Effector memory CD4-positive, alpha-beta T cell (primary cell): ENCODE measurements at regions not wholly inside any gene's neighbourhood (a gene's known extent, or its start where the extent isn't known, plus 50 kb on each side); places are given as distances from the start of the nearest gene placed in this dataset.
"Not testable (repeated sequence)": the region's sequence is repeated elsewhere in the genome, so short reads cannot be mapped to it uniquely, and the experiment has no call there.

ENCODE experiments used
- DNase-seq, 3 donors: peaks; one replicate each; pipeline ENCODE4 v3.0.0-alpha.2; 2020
- H3K27ac ChIP-seq: 2 replicates; pipeline ENCODE4 v1.7.0; 2013; ENCODE audit warnings: mild to moderate bottlenecking, low read length, moderate library complexity; ENCODE audit not compliant: insufficient read depth, poor library complexity, severe bottlenecking
- H3K27me3 ChIP-seq: replicated peaks from 2 replicates; pipeline ENCODE4 v1.7.0; 2013; ENCODE audit warnings: mild to moderate bottlenecking, low read length; ENCODE audit not compliant: insufficient read depth, control insufficient read depth, poor library complexity, severe bottlenecking
- H3K36me3 ChIP-seq: 2 replicates; pipeline ENCODE4 v1.7.0; 2013; ENCODE audit warnings: mild to moderate bottlenecking, low read length, moderate library complexity; ENCODE audit not compliant: control insufficient read depth, insufficient read depth
- H3K4me1 ChIP-seq: 2 replicates; pipeline ENCODE4 v1.7.0; 2013; ENCODE audit warnings: low read length, mild to moderate bottlenecking; ENCODE audit not compliant: control insufficient read depth, insufficient read depth, poor library complexity, severe bottlenecking
- H3K4me3 ChIP-seq: 2 replicates; pipeline ENCODE4 v1.7.0; 2013; ENCODE audit warnings: low read length, low read depth, mild to moderate bottlenecking; ENCODE audit not compliant: insufficient read depth, poor library complexity, severe bottlenecking
- H3K9me3 ChIP-seq: 2 replicates; pipeline ENCODE4 v1.7.0; 2013; ENCODE audit warnings: mild to moderate bottlenecking, low read length, moderate library complexity; ENCODE audit not compliant: control insufficient read depth

DNA sequence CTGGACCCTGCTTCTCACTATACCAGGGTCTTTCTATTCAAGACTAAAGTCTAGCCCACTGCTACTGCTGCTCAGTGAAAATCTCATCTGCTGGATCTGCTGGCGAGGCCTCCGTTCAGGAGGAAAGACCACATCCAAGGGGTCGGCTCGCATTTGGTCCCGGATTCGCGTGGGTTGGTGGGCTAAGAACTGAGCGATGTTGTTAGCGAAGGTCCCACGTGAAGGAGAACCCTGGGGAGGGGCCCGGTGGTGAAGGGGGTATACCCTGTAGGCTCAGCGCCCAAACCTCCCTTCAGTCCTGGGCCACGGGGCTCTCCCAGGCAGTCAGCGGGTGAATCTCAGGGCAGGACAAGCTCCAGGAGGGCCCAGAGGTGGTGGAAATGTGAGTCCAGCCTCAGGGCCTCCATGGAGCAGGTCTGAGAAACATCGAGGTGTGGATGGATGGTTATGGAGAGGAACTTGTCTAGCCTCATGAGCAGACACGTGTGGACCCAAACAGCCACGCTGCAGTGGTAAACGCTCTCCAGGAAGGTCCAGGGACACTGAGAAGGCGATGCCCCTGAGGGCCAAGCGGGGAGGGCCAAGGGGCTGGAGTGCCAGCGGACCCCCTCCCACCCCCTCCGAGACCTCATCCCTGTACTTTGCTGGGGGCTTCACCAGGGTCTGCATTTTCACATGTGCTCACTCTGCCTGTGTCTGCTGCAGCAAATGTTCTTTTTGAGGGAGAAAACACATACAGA lies 152.3 kb downstream of the CTTN start:
- no peaks in the 10 kb centered on the region for H3K27me3 ChIP-seq
- DNase-seq = no peak
- H3K9me3 ChIP-seq = no peaks in the 10 kb centered on the region
- no peak overlapping the region for H3K27ac ChIP-seq
- no peaks in the 10 kb centered on the region for H3K4me1 ChIP-seq
- H3K4me3 ChIP-seq = no peak overlapping the region
- no peaks in the 10 kb centered on the region for H3K36me3 ChIP-seq

DNA sequence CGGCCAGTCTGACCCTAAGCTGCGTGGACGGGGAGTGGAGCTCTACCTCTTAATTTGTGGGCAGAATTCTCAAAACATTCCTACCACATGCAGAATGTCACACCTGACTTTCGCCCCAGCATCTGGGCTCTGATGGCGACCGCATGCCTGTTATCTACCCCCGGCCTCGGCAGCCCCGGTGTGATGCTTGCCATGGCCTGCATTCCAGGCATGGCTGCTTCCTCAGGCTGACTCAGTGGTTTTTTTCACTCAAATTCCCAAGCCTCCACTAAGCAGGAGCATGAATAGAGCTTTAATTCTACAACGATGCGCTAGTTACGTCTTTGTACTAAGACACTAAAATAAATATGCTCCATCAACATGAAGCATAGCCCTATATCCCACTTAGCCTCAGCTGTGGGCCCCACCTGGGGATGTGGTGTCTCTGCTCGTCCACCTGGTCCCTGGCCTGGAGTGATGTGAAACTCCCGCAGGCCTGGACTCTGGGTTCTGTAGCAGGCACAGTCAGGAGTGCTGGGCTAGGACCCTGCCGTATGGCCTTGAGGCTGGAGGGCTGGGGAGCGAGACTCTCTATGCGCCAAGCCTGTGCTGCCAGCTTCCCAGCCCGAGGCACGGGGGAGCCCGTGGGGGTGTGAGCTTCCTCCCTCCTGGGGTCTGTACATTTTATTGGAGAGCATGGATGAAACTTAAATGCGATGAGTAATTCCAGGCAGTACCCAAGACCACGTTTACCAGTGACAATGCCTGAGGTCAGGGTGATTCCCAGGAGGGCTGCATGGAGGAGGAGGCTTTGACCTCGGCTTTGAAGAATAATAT lies 153.2 kb downstream of the CTTN start:
- Histone ChIP-seq H3K27me3 (no peaks in the 10 kb centered on the region), H3K9me3 (no peaks in the 10 kb centered on the region), H3K36me3 (no peaks in the 10 kb centered on the region), H3K27ac (no peak overlapping the region), H3K4me1 (no peaks in the 10 kb centered on the region), H3K4me3 (no peak overlapping the region)
- DNase-seq = no peak

DNA sequence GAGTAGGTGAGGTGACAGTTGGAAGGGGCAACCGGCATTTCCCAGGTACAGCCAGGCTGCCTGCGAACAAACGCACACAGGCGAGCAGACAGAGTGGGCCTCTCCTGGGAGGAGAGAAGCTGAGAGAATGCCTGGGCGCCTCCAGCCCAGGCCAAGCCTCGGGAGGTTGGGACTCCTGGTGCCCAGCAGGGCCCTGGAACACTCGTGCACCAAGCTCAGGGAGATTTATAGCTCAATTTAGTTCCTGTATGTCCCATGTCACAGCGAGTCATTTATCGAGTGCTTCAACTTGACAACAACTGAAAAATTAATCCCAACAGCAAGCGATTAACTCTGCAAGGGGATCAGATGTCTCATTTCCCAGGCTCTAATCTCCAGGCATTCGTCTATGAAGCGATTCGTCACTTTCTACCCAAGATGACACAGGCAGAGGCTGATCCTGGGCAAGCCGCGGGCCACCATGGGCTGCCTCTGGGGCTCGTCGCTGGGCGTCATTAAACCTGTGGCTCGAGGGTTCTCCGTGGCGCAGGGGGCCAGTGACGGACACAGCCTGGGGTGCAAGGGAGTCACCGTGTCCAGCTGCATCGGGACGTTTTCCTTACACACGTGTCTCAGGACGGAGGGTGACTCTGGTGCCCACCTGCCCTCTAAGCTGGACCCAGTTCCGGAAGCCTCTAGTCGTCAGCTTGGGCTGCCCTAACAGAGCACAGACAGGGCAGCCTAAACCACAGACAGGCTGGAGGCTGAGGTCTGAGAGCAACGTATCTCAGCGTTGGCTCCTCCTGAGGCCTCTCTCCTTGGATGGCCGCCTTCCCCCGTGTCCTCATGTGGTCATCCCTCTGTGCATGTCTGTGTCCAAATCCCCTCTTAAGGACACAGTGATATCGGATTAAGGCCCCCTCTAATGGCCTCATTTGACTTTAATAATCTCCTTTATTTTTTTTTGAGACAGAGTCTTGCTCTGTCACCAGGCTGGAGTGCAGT lies 154.1 kb downstream of the CTTN start:
- Histone ChIP-seq H3K9me3 (no peaks in the 10 kb centered on the region), H3K36me3 (no peaks in the 10 kb centered on the region), H3K4me1 (no peaks in the 10 kb centered on the region), H3K27ac (no peak overlapping the region), H3K4me3 (no peak overlapping the region), H3K27me3 (no peaks in the 10 kb centered on the region)
- DNase-seq = no peak

DNA sequence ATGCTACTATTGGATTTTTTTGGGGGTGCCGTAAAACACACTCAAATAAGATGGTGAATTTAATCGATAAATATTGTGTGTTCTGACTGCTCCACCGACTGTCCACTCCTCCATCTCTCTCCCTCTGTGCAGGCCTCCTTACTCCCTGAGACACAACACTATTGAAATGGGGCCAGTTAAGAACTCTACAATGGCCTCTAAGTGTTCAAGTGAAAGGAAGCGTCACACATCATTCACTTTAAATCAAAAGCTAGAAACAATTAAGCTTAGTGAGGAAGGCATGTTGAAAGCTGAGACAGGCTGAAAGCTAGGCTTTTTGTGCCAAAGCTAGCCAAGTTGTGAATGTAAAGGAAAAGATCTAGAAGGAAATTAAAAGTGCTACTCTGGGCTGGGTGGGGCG lies 156.7 kb downstream of the CTTN start:
- DNase-seq = no peak
- no peaks in the 10 kb centered on the region for H3K27me3 ChIP-seq
- H3K9me3 ChIP-seq = no peaks in the 10 kb centered on the region
- no peaks in the 10 kb centered on the region for H3K4me1 ChIP-seq
- H3K4me3 ChIP-seq = no peak overlapping the region
- no peaks in the 10 kb centered on the region for H3K36me3 ChIP-seq
- H3K27ac ChIP-seq = no peak overlapping the region

DNA sequence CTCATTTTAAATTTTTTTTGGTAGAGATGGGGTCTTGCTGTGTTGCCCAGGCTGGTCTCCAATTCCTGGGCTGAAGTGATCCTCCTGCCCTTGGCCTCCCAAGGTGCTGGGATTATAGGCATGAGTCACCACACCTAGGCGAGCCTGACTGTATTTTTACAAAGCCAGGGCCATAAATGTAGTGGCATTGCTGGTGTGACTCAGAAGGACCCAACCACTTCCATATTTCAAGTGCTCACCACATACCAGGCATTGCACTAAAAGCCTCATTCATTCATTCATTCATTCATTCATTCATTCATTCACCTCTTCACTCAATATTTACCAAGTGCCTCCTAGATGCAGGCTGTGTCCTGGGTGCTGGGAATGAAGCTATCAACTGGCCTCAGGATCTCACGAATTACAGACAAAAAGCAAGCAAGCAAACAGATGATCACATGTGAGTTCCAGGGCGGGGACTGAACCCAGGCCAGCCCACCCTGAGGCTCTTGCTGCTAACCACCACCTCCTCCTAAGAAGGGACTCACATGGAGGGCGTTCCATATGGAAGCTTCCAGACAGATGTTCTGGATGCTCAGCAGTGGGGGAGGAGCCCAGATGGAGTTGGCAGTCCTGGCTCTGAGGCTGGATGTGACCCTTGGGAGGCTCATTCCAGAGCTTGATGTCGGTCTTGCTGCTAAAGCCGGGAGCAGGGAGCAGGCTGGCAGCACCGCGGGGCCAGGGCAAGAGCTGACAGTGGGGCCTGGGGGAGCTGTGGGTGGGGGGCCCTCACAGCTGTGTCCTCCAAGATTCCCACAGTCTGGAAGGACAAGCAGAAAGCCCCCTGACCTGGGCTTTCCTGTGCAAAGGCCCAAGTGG lies 158.8 kb downstream of the CTTN start:
- Histone ChIP-seq H3K27me3 (no peaks in the 10 kb centered on the region), H3K27ac (no peak overlapping the region), H3K36me3 (no peaks in the 10 kb centered on the region), H3K4me1 (no peaks in the 10 kb centered on the region), H3K4me3 (no peak overlapping the region), H3K9me3 (no peaks in the 10 kb centered on the region)
- DNase-seq = no peak

DNA sequence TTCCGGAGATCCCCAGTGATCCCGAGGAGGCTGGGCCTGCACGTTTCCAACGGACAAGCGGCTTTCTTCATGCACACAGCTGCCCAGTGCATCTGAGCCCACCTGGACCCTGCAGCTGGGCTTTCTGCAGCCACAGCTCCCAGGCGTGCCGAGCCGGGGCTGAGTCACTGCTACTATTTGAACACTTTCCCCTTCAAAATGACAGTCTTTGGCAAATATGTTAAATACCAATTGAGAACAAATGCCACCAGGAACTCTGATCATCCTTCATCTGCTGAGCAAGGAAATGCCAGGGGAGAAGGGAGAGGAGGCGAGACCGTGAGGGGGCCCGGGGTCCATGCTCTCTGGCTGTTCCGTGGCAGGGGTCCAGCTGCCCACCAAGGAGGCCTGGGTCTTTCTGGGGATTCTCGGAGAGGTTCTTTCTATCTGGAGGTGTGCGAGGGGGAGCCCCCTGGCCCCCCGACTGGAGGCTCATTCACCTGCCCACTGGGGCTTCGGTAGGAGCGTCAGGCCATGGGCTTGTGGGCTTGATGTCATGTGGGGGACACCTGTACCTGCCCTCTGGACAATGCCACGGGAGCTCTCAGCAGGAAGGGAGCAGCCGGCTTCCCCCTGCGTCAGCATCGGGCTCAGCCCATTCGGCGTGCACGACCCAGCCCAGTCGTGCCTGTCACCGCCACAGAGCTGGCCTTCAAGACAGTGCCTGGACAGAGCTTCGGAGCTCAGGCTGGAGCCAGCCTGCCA lies 159.6 kb downstream of the CTTN start:
- no peak for DNase-seq
- H3K27me3 ChIP-seq = no peaks in the 10 kb centered on the region
- H3K36me3 ChIP-seq = no peaks in the 10 kb centered on the region
- no peaks in the 10 kb centered on the region for H3K4me1 ChIP-seq
- no peak overlapping the region for H3K4me3 ChIP-seq
- no peaks in the 10 kb centered on the region for H3K9me3 ChIP-seq
- no peak overlapping the region for H3K27ac ChIP-seq

DNA sequence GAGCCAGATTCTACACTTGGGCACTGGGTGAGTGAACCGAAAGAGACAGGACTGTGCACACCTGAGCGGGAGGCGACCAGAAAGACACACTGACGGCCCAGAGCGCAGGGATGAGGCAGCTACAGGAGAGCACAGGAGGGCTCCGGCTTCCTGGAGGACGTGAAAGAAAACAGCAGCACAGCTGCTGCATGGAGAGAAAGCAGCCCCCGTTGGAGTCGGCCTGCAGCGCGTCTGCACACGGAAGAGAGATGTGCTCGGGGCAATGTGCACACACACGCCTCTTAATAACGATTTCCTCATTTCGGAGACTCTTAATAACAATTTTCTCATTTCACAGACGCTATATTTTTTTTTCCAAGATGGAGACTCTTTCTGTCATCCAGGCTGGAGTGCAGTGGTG lies 160.4 kb downstream of the CTTN start:
- Histone ChIP-seq H3K27me3 (no peaks in the 10 kb centered on the region), H3K9me3 (no peaks in the 10 kb centered on the region), H3K4me1 (no peaks in the 10 kb centered on the region), H3K27ac (no peak overlapping the region), H3K36me3 (no peaks in the 10 kb centered on the region), H3K4me3 (no peak overlapping the region)
- no peak for DNase-seq

DNA sequence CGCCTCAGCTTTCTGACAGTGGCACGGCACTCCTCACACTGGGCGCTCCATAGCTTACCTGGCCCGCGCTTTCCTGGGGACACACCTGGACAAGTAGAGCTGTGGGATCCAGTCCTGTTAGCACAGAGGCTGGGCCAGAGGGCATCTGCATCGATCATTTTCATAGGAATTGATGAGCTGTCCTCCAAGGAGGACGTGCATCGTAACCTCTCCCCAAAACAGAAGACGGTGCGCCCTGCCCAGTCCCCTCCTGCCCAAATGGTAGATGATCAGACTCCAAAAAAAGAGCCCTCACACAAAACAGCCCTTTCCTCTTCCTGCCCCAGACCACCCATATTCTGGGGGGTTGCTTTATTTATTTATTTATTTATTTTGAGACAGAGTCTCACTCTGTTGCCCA lies 161.2 kb downstream of the CTTN start:
- H3K4me3 ChIP-seq = no peak overlapping the region
- H3K27ac ChIP-seq = no peak overlapping the region
- no peaks in the 10 kb centered on the region for H3K36me3 ChIP-seq
- no peaks in the 10 kb centered on the region for H3K4me1 ChIP-seq
- DNase-seq = no peak
- H3K27me3 ChIP-seq = no peaks in the 10 kb centered on the region
- H3K9me3 ChIP-seq = no peaks in the 10 kb centered on the region

DNA sequence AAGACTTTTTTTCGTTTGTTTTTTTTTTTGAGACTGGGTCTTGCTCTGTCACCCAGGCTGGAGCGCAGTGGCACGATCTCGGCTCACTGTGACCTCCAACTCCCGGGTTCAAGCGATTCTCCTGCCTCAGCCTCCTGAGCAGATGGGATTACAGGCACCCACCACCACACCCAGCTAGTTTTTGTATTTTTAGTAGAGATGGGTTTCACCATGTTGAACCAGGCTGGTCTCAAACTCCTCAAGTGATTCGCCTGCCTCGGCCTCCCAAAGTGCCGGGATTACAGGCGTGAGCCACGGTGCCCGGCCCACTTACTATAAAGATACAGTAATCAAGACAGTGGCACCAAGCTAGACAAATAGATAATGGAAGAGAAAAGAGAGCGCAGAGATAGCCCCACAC lies 162.3 kb downstream of the CTTN start:
- H3K4me1 ChIP-seq, H3K27me3 ChIP-seq, H3K27ac ChIP-seq, H3K36me3 ChIP-seq, H3K4me3 ChIP-seq, H3K9me3 ChIP-seq, DNase-seq: not testable (repeated sequence)
